IMR-90 (cell line): ENCODE measurements at regions not wholly inside any gene's neighbourhood (a gene's known extent, or its start where the extent isn't known, plus 50 kb on each side); places are given as distances from the start of the nearest gene placed in this dataset.

Experiments
- BHLHE40 ChIP-seq: fragments of 150-350 bp; IDR thresholded peaks from 2 replicates; pipeline ENCODE4 v1.6.1; 2016; ENCODE audit warnings: mild to moderate bottlenecking, low read depth, low read length
- CEBPB ChIP-seq: IDR thresholded peaks from 2 replicates; pipeline ENCODE4 v1.6.1; 2012; ENCODE audit warnings: low read depth, low read length, improper control_type of control experiment
- CHD1 ChIP-seq: IDR thresholded peaks from 2 replicates; pipeline ENCODE4 v1.6.1; 2012; ENCODE audit warnings: low read depth, low read length, improper control_type of control experiment
- FOS ChIP-seq: fragments of 150-350 bp; IDR thresholded peaks from 2 replicates; pipeline ENCODE4 v1.6.1; 2016; ENCODE audit warnings: low read depth, low read length
- MAZ ChIP-seq: IDR thresholded peaks from 2 replicates; pipeline ENCODE4 v1.6.1; 2012; ENCODE audit warnings: low read depth, mild to moderate bottlenecking, low read length, improper control_type of control experiment, moderate library complexity, borderline replicate concordance
- POLR2A ChIP-seq: IDR thresholded peaks from 2 replicates; pipeline ENCODE4 v1.6.1; 2012; ENCODE audit warnings: mild to moderate bottlenecking, low read depth, low read length
- RCOR1 ChIP-seq: IDR thresholded peaks from 2 replicates; pipeline ENCODE4 v1.6.1; 2012; ENCODE audit warnings: mild to moderate bottlenecking, low read length, improper control_type of control experiment; ENCODE audit not compliant: insufficient replicate concordance
- SMC3 ChIP-seq: fragments of 150-350 bp; IDR thresholded peaks from 2 replicates; pipeline ENCODE4 v1.6.1; 2016; ENCODE audit warnings: low read depth, mild to moderate bottlenecking, antibody characterized with exemption, low read length, moderate library complexity
- TF ChIP-seq, protein P1 (sequence below): conservative IDR thresholded peaks from 2 replicates; pipeline ENCODE4 v1.5.1; 2012; ENCODE audit warnings: mild to moderate bottlenecking, low read depth, low read length, improper control_type of control experiment

GRCh38 chr10:125389648-125390047, 229.3 kb upstream of the CTBP2 start:
- TF ChIP-seq, protein P1, sequence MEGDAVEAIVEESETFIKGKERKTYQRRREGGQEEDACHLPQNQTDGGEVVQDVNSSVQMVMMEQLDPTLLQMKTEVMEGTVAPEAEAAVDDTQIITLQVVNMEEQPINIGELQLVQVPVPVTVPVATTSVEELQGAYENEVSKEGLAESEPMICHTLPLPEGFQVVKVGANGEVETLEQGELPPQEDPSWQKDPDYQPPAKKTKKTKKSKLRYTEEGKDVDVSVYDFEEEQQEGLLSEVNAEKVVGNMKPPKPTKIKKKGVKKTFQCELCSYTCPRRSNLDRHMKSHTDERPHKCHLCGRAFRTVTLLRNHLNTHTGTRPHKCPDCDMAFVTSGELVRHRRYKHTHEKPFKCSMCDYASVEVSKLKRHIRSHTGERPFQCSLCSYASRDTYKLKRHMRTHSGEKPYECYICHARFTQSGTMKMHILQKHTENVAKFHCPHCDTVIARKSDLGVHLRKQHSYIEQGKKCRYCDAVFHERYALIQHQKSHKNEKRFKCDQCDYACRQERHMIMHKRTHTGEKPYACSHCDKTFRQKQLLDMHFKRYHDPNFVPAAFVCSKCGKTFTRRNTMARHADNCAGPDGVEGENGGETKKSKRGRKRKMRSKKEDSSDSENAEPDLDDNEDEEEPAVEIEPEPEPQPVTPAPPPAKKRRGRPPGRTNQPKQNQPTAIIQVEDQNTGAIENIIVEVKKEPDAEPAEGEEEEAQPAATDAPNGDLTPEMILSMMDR, result no peak
- TF ChIP-seq CEBPB (no peak), CHD1 (no peak), MAZ (no peak), POLR2A (no peak), BHLHE40 (no peak), SMC3 (no peak), FOS (no peak), RCOR1 (no peak)
